Hepatic stellate cell (primary cell): ENCODE measurements at regions not wholly inside any gene's neighbourhood (a gene's known extent, or its start where the extent isn't known, plus 50 kb on each side); places are given as distances from the start of the nearest gene placed in this dataset.
A peak's percentile ranks its signal among the peaks of the same experiment; 100 is the strongest.

Source experiments
- DNase-seq: peaks from one replicate; pipeline ENCODE4 v3.0.0; 2011; ENCODE audit warnings: low spot score

GRCh38 chr18:68623342-68623741, 91.6 kb downstream of the TMX3 start:
- DNase-seq: peak; percentile 63

GRCh38 chr18:68611311-68611710, 103.6 kb downstream of the TMX3 start:
- DNase-seq: no peak

DNA sequence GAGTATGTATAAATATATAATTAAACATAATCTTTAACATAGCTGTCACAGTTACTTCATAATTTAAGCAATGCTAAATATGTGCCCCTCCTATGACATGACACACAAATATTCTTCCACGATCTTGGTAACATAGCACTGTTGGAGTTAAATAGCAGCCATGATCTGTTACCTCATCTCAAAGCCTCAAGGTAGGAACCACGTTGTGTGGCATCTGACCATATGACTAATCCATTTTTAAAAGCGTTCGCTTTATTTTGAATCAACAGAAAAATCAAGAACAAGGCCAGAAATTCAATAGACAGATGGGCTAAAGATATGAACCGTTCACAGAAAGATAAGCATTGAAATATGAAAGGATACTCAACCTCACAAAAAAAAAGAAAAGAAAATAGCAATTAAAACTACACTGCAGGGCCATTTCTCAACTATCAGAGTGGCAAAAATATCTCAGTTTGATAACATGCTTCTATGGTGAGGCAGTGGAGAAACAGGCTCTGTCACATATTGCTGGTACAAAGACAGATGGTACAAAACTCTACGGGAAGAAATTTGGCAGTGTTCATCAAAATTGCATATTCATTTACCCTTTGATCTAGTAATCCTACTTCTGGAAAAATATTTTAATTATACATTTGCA, 105.9 kb downstream of the TMX3 start:
- DNase-seq: no peak

DNA sequence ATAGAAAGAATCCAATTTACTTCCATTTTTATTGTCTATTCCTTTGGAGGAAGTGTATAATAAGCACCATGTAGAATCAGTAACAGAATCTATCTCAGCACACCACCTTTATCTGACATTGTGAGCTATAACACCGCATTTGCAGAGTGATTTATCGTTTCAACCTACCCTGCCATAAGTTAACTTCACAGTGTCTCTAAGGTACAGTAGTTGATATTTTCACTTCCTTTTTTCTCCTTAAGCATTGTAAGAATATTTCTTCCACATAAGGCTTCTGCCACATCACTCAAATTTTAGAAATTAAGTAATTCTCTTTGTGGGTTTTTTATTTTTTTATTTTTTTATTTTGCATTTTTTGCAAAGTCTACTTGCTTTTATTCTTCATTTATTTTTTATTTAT, 107.1 kb downstream of the TMX3 start:
- DNase-seq: no peak

GRCh38 chr18:68604256-68604655, 110.7 kb downstream of the TMX3 start:
- DNase-seq: no peak

DNA sequence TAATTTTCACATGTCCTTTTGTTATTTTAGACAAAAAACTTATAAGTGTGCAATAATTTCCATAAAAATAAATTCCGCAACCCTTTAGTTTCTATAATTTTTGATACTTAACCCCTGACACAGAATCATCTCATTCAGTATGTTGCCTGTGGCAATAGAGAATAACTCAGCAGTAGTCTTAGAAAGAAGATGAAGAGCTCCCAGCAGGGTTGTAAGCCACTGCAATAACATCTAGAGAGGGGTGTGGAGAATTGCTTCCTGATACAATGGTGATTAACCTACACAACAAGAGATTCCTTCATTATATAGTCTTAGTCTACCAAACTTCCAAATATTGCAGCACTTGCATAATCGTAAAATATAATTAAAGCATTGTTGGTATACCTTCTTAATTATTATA, 118.9 kb downstream of the TMX3 start:
- DNase-seq: no peak

- no peak for DNase-seq
Observed at GRCh38 chr18:68588169-68588568, 126.7 kb downstream of the TMX3 start.

- no peak for DNase-seq
Observed at GRCh38 chr18:68583685-68584084, 131.2 kb downstream of the TMX3 start.

GRCh38 chr18:68574311-68574710, 140.6 kb downstream of the TMX3 start:
- no peak for DNase-seq

GRCh38 chr18:68569936-68570335, 145.0 kb downstream of the TMX3 start:
- no peak for DNase-seq

- DNase-seq: no peak
Observed at GRCh38 chr18:68568364-68569155, 146.3 kb downstream of the TMX3 start.

DNA sequence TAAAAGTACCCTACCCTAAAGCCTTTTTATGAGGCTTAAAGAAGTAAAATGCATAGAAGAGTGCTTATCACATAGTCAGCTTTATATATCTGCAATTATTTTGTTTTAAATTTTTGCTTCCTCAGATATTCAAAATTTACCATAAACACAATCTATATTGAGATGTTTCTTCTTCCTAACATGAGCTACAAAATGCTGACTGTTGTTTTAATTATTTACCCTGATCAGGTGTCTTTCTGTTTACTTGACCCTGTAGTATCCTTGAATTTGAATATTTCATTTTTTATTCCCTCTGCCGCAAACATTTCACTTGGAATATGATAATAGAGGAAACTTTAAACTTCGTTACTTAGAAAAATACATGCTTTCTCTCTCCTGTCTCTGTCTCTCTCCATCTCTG, 147.9 kb downstream of the TMX3 start:
- DNase-seq: no peak

DNA sequence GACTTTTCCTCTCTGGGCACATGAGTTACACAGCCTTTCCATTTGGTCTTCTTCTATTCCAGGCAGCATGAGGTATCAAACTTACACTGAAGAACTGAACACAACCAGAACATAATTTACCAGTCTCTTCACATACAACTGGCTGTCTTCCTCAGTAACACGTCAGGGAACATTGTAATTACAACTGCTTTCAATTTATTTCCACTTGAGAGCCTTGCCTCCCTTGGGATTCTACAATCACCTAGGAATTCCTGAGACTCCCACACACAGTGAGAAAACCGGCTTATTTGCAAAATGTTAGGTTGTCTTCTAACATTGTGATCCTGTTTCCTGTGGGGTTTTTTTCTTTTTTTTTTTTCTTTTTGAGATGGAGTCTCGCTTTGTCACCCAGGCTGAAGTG, 149.9 kb downstream of the TMX3 start:
- no peak for DNase-seq

- DNase-seq: no peak
Observed at GRCh38 chr18:68564351-68564750, 150.6 kb downstream of the TMX3 start.

- DNase-seq: no peak
Observed at GRCh38 chr18:68560128-68560527, 154.8 kb downstream of the TMX3 start.

DNA sequence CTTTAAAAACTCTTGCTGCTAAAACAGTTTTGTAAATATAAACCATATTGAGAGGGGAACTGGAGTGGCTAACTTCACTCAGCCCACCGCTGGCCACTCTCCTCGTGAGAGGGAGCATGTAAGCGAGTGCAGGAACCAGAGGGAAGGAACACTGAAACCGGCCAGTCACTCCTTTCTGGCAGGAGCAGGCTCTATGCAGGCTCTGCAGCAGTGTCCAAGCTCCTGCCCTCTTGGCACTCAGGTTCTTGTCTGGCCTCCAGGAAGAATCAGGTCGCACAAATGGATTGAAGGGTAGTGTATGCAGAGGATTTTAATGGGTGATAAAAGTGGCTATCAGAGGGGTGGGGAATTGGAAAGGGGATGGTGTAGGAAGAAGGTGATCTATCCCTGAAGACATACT, 157.7 kb downstream of the TMX3 start:
- DNase-seq: no peak

DNA sequence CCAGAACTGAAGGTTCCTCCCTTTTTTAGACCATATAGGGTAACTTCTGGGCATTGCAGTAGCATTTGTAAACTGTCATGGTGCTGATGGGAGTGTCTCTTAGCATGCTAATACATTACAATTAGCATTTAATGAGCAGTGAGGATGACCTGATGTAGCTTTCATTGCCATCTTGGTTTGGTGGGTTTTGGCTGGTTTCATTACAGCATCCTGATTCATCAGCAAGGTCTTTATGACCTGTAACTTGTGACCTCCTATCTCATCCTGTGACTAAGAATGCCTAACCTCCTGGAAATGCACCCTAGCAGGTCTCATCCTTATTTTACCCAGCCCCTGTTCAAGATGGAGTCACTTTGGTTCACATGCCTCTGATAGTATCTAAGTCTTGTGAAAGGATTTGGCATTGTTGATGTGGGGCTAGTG, 159.0 kb downstream of the TMX3 start:
- DNase-seq: no peak

- DNase-seq: peak; percentile 11
Observed at GRCh38 chr18:68548904-68549870, 165.7 kb downstream of the TMX3 start.

DNA sequence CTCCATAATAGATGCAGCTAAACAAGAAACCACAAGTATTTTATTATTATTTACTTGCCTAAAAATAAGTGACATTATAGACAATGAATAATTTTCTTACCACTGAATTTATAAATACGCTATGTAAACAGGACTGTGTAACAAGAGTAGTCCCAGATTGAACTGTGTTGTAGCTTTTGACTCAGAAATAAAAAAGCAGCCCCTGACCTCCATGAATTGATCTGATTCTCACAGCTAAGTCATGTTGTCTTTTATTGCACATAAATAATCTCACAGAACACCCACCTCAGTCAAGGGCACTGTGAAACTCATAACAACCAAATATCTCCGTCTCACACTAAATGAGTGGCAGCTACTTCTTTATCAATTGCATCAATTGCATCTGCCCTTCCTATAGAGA, 171.6 kb downstream of the TMX3 start:
- no peak for DNase-seq

DNA sequence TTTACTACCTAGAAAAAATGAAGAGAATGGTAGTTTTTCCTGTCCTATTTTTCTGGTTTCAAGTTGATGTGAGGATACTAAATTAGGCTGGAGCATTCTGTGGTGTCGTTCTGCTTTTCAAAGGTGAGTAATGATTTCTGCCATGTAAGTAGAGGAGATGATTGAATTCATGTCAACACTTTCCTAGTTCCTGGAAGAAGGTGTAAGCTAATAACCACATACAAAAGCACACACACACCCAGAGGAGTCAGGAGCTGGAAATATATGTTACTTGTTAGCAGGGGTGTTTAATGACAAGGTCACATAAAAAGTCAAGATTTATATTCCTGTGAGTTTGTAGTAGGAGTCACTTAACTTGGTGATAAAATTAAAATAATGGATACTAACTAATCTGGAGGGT, 172.1 kb downstream of the TMX3 start:
- no peak for DNase-seq

DNA sequence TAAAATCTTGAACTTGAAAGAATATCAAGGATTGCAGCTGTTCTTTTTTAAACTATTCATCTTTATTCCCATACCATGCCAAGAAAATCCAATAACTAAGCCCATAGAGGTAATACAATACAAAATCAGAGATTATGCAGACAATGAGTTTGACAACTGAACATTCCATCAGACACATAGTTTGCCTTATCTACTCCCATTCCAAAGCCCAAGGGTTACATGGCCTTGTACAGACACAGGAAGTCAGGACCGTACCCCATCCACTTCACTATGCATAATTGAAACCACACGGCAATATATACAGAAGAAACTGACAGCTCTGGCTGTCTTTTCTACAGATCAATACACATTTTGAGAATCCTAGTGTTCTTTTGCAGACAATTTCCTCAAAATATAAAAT, 181.3 kb downstream of the TMX3 start:
- no peak for DNase-seq

GRCh38 chr18:68532328-68532885, 182.5 kb downstream of the TMX3 start:
- DNase-seq: no peak
